Eye (tissue), 1 donor: ENCODE measurements at regions not wholly inside any gene's neighbourhood (a gene's known extent, or its start where the extent isn't known, plus 50 kb on each side); places are given as distances from the start of the nearest gene placed in this dataset.

Experiments
- DNase-seq: peaks from one replicate; pipeline ENCODE4 v3.0.0-alpha.2; 2015

DNA sequence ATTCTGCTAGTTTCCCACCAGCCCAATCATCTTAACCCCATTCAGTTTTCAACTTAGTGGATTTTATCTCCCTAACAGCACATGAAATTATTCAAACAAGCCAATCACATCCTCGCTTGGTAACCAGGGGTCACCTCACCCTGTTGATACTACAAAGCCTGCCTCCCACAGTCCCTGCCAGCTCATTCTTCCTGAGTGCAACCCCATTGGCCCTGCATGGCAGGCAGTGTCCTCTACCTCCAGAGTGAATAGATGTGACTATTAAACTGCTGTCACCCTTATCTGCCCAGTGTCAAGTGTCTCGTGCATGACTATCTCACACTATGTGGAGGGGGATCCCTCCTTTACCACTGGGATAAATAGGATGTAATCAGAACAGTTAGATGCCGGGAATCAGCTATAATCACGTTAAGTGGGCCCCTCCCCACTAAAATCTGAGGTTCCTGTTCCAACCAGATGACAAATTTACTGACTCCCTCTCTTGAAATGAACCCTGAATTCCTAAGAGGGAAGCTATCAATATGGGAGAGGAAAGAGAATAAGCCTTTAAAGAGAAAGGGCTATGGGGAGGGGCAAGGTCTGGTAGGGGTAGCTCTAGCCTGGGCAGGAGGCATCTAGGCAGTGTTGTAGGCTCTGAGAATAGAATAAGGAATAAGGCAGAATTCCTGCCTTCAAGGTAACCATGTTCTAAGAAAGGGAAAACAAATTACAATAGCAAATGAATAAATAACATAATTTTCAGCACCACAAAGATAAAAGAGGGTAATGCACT lies 155.9 kb downstream of the SLC30A10 start:
- DNase-seq = no peak

DNA sequence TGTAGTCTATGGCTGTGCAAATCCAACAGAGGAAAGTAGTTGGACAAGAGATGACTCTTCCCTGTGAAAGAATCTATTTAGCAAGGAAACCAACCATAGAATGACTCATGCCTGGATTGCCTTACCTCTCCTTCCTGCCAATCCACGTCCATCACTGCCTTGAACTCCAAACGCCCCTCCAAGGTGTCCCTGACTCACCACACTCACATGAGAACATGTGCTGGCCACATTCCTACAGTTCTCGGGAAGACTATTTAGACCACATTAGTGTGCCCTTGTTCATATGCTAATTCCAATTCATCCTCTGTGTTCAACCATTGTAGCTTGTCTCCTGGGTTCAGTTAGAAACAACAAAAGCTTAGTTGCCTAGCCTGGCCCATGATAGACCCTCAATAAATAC lies 157.3 kb downstream of the SLC30A10 start:
- DNase-seq = peak; percentile 16

DNA sequence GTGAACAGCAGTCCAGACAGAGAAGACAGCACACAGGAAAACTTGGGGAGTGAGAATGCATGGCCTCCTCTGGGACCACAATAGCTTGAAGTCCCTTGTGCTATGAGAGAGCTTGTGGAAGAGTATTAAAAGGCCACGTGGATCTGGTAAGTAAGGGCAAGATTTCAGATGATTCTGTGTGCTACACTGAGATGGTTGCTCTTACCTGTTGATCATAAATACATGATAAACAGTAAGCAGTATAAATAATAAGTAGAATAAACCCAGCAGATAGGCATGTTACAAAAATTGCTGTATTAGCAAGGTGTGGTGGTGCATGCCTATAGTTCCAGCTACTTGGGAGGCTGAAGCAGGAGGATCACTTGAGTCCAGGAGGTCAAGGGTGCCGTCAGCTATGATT lies 150.4 kb upstream of the ZC3H11B start:
- no peak for DNase-seq

DNA sequence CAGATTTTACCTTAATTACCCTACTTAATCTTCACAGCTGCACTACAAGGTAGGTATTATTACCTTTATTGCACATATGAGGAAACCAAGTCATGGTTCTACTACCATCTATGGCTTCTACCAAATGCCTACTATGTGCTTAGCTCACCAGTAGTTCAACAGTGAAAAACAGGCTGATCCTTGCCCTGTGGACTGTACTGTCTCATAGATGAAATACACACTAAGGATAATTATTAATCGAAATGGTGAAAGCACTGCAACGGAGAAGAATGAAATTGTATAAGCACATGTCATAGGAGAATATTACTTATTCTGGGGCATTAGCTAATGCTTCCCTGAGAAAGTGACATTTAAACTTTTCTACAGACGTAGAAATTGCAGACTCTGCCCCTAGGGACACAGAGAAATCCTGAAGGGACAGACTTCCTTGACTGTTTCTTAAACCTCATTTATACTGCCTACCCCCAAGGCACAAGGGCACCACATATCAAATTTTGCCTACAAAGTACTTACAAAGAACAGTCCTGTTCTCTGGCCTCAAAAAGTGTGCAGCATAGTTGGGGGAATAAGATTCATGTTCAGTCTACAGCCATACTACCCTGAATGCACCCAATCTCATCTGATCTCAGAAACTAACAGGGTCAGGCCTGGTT lies 148.4 kb upstream of the ZC3H11B start:
- no peak for DNase-seq

DNA sequence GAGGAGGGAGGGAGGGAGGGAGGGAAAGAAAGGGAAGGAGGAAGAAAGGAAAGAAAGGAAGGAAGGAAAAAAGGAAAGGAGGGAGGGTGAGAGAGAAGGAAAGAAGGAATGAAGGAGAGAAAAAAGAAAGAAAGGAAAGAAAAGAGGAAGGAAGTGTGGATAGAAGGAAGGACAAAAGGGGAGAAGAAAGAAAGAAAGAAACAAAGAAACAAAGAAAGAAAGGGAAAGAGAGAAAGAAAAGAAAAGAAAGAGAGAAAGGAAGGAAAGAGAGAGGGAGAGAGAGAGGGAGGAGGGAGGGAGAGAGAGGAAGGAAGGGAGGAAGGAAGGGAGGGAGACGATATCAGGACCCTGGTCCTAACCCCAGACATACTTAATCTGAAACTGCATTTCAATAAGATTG lies 146.2 kb upstream of the ZC3H11B start:
- no peak for DNase-seq

DNA sequence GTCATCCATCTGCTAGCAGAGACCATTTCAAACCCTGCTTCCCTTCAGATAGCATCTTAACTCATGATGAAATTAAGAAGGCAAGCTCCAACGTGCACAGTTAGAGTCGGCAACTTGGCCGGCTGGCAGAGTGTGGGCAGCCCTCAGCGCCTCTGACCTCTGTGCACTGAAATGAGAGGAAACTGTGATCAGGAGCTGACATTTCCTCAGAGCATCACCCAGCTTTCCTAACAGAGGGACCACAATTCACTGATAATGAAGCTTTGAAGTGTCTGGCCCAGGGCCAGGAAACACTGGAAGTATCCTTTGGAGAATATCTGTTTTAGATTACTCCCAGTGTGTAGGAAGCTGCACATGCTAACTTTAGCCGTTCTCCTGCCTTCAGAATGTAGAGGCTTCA lies 145.0 kb upstream of the ZC3H11B start:
- DNase-seq = peak; percentile 31

DNA sequence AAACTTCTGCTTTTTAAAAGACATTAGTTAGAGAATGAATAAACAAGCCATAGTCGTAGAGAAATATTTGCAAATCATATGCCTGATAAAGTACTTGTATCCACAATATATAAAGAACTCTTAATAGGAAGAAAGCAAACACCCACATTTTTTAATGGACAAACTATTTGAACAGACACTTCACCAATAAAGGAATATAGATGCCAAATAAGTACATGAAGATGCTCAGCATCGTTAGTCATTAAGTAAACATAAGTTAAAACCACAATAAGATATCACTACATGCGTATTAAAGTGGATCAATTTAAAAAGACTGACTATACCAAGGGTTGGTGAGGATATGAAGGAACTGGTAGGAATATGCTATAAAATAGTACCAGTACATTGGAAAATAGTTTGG lies 142.3 kb upstream of the ZC3H11B start:
- DNase-seq = no peak

DNA sequence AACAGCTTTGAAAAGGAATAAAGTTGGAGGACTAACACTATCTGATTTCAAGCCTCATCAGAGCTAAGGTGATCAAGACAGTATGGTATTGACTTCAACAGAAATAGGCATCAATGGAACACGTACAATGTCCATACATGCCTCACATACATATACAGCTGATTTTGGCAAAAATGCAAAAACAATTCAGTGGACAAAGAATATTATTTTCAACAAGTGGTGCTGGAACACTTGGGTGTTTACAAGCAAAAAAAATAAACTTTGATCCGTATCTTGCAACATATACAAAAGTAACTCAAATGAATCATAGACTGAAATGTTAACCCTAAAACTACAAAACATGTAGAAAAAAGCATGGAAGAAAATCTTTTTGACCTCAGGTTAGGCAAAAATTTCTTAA lies 141.9 kb upstream of the ZC3H11B start:
- no peak for DNase-seq

DNA sequence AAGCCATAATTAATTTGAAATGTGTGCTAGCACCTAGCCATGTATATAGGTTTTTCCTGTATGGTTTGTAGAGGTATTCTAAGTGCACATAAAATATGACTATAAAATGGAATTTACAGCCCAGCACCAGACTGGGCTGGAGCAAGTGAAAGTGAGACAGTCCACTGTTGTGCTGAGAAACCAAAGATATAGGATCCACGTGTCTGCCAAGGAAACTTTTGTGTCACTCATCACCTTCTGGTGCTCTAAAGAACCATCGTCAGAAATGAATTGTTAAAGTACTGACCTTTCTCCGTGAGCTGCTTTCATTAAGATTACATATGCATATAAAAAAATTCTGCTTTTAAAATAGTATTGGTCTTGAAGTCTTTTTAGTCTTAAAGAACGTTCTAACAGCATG lies 141.0 kb upstream of the ZC3H11B start:
- DNase-seq = no peak

DNA sequence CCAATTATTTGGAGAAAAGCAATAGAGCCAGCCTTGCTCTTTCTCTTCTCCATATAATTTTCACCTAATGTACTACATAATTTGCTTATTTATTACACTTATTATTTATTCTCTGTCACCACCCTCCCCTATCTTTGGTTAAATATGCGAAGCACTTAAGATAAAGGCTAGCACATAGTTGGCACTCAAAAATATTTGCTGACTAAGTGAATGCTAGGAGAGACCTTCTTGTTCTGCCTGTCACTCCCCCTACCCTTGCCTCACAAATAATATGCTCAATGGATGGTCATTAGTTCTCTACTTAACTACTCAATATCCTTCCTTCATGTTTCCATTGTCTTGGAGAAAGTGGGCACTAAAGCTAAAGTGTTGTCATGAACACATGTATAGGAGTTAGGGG lies 139.7 kb upstream of the ZC3H11B start:
- DNase-seq = no peak

DNA sequence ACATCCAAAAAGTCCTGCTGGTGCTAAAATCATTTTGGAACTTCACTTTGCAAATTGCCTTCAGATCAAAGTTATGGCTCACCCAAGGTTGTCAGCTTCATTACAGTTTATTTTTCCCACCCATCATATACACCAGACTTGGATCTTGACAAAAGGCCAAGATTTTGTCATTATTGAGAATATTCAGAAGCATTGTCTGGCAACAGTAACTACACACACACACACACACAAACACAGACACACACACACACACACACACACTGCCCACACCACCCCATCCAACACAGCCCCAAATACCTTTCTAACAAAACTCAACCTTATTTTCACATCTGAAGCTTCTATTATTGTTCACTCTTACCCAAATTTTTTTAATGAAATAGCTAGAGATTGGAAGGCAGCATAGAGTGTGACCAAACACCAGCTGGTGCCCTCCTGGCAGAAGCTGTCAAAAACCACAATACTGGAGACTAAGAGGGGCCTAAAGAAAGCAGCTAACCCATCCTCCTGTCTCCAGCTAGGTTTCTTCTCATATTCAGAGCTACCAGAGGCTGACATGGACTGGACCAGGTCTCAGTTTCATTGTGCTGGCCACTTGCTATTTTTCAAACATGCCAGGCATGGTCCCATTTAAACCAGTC lies 139.1 kb upstream of the ZC3H11B start:
- DNase-seq = no peak

DNA sequence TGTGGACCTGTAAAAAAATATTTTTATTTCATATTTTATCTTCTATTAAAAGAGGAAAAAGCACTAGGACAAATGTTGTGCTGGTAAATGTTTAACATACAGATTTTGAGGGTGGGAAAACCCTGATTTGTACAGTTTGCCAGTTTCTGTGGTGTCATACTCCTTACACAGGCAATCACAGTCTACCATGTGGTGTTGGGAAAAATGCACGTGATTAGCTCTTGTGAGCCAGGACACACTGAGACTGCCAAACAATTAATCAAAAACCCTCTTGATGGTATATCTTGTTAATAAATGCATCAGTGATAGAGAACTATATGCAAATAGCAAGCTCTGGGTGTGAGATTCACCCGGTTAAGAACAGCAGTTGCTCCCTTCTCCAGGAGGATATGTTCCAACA lies 136.5 kb upstream of the ZC3H11B start:
- no peak for DNase-seq

DNA sequence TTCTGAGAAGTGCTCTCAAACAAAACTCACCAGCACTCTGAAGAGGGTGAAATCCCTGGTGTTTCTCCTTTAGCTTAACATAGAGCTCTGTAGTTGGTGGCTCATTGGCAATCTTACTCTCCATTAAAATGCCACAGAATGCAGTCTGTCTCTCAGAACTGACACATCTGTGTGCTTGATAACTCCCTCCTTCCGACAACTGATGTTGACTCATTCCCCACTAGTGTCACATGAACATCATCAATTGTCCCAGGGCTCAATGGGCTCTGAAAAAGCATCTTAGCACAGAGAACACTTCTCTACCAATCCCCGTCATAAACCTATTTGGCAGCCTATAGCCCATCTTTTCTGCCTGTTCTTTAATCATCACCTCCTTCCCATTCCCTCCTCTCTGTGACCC lies 133.2 kb upstream of the ZC3H11B start:
- no peak for DNase-seq

DNA sequence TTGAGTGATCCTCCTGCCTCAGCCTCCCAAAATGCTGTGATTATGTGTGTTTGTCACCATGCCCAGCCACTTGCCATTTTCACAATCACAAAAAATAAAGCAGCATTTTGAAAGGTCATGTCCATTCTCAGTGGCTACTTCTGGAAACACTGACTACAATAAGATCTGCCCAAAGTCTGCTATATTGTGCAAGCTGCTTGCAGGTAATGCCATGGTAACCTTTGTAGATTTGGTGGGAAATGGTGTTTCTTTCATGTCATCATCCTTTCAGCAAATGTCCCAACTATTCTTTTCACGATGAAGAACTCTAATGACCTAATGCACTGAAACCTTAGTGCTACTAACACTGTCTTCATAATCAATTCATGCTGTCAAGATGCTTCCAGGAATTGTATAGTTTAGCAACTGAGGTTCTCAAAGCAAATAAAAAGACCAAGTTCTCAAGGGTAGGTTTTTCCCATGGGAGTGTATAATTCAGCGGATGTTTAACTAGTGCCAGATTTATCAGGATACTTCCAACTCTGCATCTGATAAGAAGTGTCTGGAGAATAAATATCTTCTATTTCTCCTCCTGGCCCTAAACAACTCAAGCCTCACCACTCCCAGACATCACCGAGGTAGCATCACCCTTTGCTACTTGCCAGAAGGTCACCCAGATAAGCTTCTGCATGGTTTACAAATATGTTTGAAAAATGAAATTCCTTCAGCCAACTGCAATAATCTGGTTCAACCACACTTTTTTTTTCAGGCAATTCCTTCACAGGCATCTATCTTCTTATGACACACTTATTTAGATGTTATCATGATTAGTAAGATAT lies 132.0 kb upstream of the ZC3H11B start:
- DNase-seq = no peak

DNA sequence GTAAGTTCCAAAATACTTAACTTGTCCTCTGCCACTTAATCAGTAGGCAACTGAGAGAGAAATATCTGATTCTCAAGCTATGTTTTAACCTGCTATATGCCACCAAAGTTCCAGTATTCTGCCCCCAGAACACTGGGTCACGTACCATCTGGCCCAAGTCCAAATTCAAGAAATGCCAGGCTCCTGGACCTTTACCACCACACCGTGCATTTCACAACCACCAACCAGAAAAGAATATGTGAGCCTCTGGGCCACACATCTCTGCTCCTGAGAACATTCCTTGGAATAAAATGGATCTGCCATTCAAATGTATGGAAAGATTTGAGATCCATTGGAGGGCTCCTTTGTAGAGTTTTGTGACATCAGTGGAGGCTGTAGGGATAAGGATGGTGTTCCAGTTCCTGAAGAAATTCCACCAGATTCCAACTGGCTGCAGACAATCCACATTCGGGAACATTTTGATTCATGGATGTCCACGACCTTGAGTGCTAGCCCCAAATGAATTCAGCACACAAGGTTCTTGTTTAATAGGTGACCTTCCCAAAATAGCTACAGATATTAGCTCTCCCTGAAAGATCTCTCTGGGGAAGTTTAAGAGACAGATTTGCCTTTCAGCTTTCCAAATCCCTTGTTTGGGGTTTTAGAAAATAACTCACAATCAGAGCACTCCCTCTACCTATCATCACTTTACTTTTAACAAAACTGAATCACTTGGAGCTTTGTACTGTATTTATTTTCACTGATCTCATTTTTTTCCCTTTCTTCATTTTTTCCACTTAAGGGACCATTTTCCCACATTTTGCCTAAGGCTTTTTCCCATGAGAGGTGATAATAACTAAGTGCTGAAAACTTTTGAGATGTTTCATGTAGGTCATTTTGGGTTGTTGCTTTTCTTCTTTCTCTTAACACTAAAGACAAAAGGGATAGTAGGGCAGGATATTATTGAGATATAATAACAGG lies 128.4 kb upstream of the ZC3H11B start:
- DNase-seq = no peak

DNA sequence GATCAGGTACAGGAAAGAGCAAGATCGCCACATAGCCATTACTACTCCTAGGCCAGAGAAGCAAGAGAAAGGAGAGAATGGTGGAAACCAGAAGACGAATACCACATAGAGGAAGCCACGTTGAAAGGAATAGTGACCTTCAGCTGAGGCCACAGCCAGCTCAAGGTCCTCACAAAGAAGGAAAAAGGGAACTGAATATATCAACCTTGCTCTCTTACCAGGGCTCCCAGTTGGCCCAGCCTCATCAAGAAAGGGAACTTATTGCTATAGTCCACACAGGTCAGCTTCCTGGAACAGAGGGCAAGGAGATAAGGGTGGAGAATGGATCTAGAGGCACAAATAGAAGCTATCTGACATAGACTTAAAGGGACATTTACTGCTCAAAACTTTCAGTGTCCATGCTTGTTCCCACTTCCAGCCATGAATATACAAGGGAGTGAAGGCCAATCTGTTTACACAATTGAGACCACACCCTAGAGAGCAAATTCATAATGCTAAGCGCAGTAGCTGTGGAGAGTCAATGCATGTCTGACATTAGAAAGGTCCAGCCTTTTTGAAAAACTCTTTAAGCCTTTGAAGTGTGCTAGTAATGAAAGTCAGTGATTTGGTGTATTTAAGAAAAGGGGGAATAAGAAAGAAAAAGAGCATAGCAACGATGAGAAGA lies 120.7 kb upstream of the ZC3H11B start:
- DNase-seq = no peak

DNA sequence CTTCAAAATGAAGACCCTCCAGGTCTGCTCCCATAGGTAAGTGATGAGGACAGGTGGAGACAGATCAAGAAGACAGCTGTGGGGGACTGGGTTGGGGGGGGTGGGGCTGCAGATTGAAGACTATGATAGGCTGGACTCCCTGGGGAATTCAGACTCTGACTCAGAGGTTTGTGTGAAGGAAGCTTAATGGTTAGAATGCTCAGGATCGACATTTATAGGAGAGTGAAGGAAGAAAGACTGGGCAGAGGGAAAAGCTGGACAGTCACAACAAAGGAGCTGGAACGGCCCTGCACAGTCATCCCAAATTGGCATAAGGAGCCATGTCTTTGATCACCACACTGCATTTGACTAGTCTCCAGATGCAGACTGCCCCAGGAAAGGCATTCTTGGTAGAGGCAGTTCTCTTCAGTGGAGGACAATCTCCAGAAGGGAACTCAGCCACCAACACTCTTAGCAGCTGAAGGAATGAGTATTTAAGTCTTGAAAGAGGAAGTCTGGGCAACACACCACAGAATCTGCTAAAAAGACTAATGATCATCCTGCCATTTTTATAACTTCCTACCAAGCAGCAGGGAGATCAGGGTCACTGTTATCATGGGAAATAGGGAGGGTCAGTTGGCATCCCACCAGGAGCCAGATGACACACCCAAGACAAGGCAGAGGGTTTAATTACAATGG lies 120.0 kb upstream of the ZC3H11B start:
- no peak for DNase-seq

DNA sequence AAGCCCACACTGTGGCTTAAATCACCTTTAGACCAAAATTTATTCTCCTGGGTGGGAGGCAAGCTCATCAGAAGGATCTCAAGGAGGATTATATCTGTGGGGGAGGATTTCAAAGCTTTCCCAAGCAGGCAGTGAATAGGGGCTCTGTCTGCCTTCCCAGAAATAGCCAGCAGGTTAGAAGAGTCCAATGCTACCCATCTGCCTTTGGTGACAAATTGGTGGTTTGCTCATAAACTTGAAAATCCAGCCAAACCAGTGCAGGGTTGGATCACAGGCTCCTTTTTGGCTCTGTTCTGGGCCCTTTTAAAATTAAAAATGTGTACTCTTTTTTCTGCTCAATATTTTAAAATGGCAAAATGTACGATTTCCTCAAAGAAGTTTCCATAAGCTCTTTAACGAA lies 118.9 kb upstream of the ZC3H11B start:
- DNase-seq = no peak

DNA sequence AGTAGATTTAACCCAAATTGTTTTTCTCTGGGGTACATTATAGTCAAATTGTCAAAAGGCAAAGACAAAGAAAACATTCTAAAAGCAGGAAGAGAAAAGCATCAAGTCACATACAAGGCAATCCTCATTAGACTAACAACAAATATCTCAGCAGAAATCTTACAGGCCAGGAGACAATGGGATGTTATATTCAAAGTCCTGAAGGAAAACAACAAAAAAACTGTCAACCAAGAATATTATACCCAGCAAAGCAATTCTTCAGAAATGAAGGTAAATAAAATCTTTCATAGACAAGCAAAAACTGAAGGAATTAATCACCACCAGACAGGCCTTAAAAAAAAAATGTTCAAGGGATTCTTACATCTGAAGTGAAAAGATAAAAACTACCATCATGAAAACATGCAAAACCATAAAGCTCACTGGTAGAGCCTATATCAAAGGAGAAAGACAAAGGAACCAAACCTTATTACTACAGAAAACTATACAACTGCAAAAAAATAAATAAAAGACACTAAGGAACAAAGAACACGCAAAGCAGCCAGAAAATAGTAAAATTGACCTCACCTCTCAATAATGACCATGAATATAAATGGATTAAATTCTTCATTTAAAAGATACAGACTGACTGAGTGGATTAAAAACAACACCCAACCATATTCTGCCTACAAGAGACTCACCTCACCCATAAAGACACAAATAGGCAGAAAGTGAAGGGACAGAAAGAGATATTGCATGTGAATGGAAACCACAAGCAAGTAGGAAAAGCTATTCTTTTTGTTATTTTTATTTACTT lies 113.8 kb upstream of the ZC3H11B start:
- peak; percentile 30 for DNase-seq

DNA sequence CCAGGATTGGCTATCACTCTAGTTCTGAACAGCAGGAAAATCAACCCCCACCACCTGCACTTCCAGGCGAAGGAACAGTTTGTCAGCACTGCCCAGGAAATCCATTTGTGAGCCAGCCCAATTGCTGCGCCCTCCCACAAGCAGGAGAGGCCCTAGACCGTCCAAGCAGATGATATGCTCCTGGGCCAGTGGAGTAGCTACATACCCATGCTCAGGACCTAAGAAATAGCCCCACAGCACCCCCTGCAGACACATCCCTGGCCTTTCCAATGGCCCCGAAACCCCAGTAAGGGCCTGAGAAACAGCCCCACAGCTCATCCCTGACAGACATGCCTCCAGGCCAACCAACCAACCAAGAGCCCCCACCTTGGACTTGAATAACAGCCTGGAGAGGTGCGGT lies 111.5 kb upstream of the ZC3H11B start:
- DNase-seq = no peak
